WERI-Rb-1 (cell line): ENCODE measurements at regions not wholly inside any gene's neighbourhood (a gene's known extent, or its start where the extent isn't known, plus 50 kb on each side); places are given as distances from the start of the nearest gene placed in this dataset.
"Not testable (repeated sequence)": the region's sequence is repeated elsewhere in the genome, so short reads cannot be mapped to it uniquely, and the experiment has no call there.

Experiments
- DNase-seq: peaks from one replicate; pipeline ENCODE4 v3.0.0-alpha.2; 2020
- H3K27ac ChIP-seq: fragments of 250-450 bp; sonication (Bioruptor Pico); 2 replicates; pipeline ENCODE4 v1.5.1; 2020; ENCODE audit warnings: mild to moderate bottlenecking, moderate library complexity
- H3K27me3 ChIP-seq: fragments of 250-450 bp; sonication (Bioruptor Pico); 2 replicates; pipeline ENCODE4 v1.5.1; 2021; ENCODE audit warnings: mild to moderate bottlenecking, low read depth, moderate library complexity; ENCODE audit not compliant: insufficient read depth, severe bottlenecking
- H3K36me3 ChIP-seq: fragments of 250-450 bp; sonication (Bioruptor Pico); 2 replicates; pipeline ENCODE4 v1.5.1; 2020; ENCODE audit warnings: mild to moderate bottlenecking, moderate library complexity
- H3K4me3 ChIP-seq: 2 replicates; pipeline ENCODE4 v1.5.1; 2011; ENCODE audit warnings: low read depth, mild to moderate bottlenecking, control low read depth, low read length
- H3K9me3 ChIP-seq: fragments of 250-450 bp; sonication (Bioruptor Pico); 2 replicates; pipeline ENCODE4 v1.5.1; 2021; ENCODE audit warnings: mild to moderate bottlenecking, moderate library complexity; ENCODE audit not compliant: severe bottlenecking
- TF ChIP-seq, protein P1 (sequence below): IDR thresholded peaks from 2 replicates; pipeline ENCODE4 v1.5.1; 2011; ENCODE audit warnings: low read depth, mild to moderate bottlenecking, control low read depth, inconsistent platforms, low read length

DNA sequence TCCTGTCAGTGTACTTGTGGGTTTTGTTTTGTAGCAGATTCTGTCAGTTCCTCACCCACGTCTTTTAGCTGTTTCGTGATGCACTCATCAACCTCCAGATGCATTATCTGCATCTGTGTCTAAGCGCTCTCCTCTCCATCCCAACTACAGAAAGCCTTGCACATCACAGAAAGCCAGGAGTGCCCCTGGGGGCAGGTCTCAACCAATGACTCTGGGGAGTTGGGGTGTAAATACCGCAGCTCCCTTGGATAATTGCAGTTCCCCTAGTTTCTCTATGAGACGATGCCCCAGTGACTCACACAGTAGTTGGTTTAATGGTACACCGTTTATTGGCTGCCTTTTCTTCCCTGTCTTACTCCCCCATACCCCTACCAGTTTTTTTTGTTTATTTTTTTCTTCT lies 158.1 kb downstream of the SOX4 start:
- Histone ChIP-seq H3K36me3 (no peaks in the 10 kb centered on the region), H3K27me3 (no peaks in the 10 kb centered on the region), H3K27ac (no peak overlapping the region), H3K9me3 (no peaks in the 10 kb centered on the region), H3K4me3 (no peak overlapping the region)
- TF ChIP-seq, protein P1, sequence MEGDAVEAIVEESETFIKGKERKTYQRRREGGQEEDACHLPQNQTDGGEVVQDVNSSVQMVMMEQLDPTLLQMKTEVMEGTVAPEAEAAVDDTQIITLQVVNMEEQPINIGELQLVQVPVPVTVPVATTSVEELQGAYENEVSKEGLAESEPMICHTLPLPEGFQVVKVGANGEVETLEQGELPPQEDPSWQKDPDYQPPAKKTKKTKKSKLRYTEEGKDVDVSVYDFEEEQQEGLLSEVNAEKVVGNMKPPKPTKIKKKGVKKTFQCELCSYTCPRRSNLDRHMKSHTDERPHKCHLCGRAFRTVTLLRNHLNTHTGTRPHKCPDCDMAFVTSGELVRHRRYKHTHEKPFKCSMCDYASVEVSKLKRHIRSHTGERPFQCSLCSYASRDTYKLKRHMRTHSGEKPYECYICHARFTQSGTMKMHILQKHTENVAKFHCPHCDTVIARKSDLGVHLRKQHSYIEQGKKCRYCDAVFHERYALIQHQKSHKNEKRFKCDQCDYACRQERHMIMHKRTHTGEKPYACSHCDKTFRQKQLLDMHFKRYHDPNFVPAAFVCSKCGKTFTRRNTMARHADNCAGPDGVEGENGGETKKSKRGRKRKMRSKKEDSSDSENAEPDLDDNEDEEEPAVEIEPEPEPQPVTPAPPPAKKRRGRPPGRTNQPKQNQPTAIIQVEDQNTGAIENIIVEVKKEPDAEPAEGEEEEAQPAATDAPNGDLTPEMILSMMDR, result no peak
- DNase-seq, result no peak

DNA sequence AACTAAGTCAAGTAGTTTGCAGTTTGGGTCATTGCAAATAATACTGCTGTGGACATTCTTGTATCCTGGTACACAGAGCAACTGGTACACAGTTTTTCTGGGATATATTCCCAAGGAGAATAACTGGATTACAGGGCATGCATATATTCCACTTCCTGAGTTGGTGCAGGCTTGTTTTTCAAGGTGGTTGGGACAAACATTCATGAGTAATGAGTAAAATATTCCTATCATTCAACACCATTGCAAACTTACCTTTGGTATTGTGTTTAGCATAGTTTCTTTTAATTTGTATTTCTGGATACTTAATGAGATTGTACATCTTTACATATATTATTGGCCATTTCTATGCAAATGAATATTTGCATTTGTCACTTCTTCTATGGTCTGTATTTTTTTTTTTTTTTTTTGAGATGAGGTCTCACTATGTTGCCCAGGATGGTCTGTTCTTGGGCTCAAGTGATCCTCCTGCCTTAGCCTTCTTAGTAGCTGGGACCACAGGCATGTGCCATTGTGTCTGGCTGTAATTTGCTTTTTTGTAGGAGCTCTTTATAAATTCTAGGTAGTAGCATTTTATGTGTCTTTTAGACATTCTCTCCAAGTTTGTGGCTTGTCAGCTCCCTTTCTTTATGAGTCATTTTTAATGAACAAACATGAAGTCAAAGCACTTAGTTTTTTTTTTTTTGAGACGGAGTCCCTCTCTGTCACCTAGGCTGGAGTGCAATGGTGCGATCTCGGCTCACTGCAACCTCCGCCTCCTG lies 158.7 kb downstream of the SOX4 start:
- DNase-seq, result no peak
- no peaks in the 10 kb centered on the region for H3K9me3 ChIP-seq
- no peak overlapping the region for H3K4me3 ChIP-seq
- no peak overlapping the region for H3K27ac ChIP-seq
- TF ChIP-seq, protein P1, result no peak
- H3K27me3 ChIP-seq, result no peaks in the 10 kb centered on the region
- H3K36me3 ChIP-seq, result no peaks in the 10 kb centered on the region

DNA sequence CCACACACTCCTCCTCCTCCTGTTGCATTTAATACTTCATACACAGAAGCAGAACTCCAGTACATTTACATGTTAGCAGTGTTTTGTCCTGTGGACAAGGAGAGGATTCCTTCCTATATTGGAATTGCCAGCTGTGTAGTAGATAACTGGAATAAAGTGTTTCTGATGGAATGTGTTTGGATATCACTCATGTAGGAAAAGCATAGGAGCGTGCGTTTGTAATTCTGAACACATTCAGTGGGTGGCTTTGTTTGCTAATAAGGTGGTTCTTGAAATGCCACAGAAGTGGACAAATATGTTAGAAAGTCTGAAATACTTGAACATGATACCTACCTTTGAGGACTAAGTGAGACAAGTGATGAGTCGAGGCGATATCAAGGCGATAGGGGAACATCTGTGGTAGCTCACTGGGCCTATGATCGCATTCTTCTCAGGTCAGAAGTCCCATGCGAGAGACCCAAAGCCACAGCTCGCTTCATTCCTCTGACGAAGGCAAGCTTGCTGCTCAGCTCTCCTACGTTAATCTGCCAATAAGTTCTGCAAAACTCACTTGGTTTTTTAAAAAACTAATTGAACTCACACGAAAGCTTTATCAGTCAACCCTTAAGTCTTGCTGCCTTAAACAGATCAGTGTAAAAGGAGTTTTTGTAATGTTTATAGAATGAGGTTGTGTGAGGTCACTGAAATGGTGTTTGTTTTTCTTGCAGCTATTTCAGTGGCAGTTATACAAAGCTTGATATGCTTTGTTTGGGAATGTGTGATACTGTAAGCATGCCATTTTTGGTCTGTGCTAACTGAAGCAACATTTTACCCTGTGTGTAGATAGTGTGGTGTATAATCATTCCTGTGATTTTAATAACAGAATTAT lies 159.9 kb downstream of the SOX4 start:
- no peak overlapping the region for H3K27ac ChIP-seq
- no peaks in the 10 kb centered on the region for H3K9me3 ChIP-seq
- no peaks in the 10 kb centered on the region for H3K36me3 ChIP-seq
- DNase-seq, result no peak
- H3K4me3 ChIP-seq, result no peak overlapping the region
- TF ChIP-seq, protein P1, result no peak
- H3K27me3 ChIP-seq, result no peaks in the 10 kb centered on the region

DNA sequence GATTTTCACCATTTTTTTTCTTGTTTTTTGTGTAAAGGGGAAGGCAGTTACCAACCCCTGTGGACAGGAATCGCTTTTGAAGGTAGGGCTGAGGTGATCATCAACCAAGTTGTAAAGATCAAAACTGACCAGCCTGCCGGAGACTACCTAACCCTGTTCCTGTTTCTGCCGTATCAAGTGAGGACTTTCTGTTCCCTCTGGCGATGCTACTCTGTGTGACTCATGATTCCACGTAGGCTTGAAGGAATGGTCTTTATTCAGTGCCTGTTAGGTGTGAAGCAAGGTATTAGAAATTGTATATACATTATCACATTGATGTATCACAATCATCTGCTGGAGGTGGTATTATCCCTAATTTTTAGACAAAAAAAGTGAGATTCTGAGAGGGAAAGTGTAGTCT lies 161.3 kb downstream of the SOX4 start:
- H3K4me3 ChIP-seq, result no peak overlapping the region
- H3K9me3 ChIP-seq, result no peaks in the 10 kb centered on the region
- H3K27me3 ChIP-seq, result no peaks in the 10 kb centered on the region
- H3K27ac ChIP-seq, result no peak overlapping the region
- no peak for DNase-seq
- TF ChIP-seq, protein P1, result no peak
- no peaks in the 10 kb centered on the region for H3K36me3 ChIP-seq

DNA sequence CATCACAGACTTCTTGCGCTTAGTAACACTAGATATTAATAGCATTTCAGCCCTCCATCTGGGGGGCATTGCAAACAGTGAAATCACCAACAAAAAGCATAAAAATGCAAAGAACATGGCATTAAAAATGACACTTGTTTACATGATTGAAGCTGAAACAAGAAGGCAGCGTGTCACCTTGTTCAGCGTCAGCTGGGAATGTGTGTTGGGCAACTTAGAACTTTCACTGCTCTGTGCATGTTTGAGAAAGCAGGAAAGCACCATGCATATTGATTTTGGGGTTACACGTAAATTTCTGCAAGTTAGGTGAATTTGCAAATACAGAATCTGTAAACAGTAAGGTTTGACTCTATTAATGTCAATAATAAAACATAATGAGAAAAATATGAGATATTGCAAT lies 162.9 kb downstream of the SOX4 start:
- Histone ChIP-seq H3K9me3 (no peaks in the 10 kb centered on the region), H3K4me3 (no peak overlapping the region), H3K27me3 (no peaks in the 10 kb centered on the region), H3K36me3 (no peaks in the 10 kb centered on the region), H3K27ac (no peak overlapping the region)
- TF ChIP-seq, protein P1, result no peak
- no peak for DNase-seq

DNA sequence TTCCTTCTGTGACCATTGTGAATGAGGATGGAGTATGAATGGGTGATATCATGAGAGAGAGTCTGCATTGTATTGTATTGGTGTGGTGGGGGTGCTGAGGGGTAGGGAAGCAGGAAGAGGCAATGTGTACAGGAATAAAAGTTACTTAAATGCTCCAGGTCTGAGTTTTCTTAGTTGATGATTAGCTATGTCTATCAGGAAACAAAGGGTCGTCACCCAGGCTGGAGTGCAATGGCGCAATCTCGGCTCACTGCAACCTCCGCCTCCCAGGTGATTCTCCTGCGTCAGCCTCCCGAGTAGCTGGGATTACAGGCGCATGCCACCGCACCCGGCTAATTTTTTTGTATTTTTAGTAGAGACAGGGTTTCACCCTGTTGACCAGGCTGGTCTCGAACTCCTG lies 163.8 kb downstream of the SOX4 start:
- H3K9me3 ChIP-seq, H3K27ac ChIP-seq, H3K4me3 ChIP-seq, H3K36me3 ChIP-seq, DNase-seq, H3K27me3 ChIP-seq: not testable (repeated sequence)
